SIG-M5 treated with dmso at 0.1 percent for 504 hours (cell line): ENCODE measurements at regions not wholly inside any gene's neighbourhood (a gene's known extent, or its start where the extent isn't known, plus 50 kb on each side); places are given as distances from the start of the nearest gene placed in this dataset.

ENCODE experiments used
- DNase-seq: peaks from one replicate; lab custom pipeline; 2025; ENCODE audit not compliant: unreplicated experiment; lab: John Stamatoyannopoulos, UW

- DNase-seq, result no peak
Measured at GRCh38 chr14:101130861-101131260, 227.3 kb upstream of the RTL1 start.

- DNase-seq, result no peak
Measured at GRCh38 chr14:101131451-101131916, 228.0 kb upstream of the RTL1 start.

GRCh38 chr14:101132051-101132571 lies 228.6 kb upstream of the RTL1 start:
- no peak for DNase-seq

- no peak for DNase-seq
Measured at GRCh38 chr14:101132588-101132987, 229.1 kb upstream of the RTL1 start.

- no peak for DNase-seq
Measured at GRCh38 chr14:101133068-101133467, 229.5 kb upstream of the RTL1 start.

- no peak for DNase-seq
Measured at GRCh38 chr14:101134161-101134631, 230.7 kb upstream of the RTL1 start.

- no peak for DNase-seq
Measured at GRCh38 chr14:101134851-101135433, 231.4 kb upstream of the RTL1 start.

GRCh38 chr14:101135796-101136742 lies 232.5 kb upstream of the RTL1 start:
- no peak for DNase-seq

GRCh38 chr14:101137234-101137633 lies 233.7 kb upstream of the RTL1 start:
- no peak for DNase-seq

GRCh38 chr14:101147848-101148247 lies 244.3 kb upstream of the RTL1 start:
- DNase-seq, result no peak

- DNase-seq, result no peak
Measured at GRCh38 chr14:101150039-101150610, 246.6 kb upstream of the RTL1 start.

GRCh38 chr14:101151226-101151926 lies 247.9 kb upstream of the RTL1 start:
- DNase-seq, result no peak

GRCh38 chr14:101151927-101152305 lies 248.4 kb upstream of the RTL1 start:
- no peak for DNase-seq

GRCh38 chr14:101152855-101153254 lies 249.3 kb upstream of the RTL1 start:
- DNase-seq, result no peak

- no peak for DNase-seq
Measured at GRCh38 chr14:101153691-101154090, 250.2 kb upstream of the RTL1 start.

GRCh38 chr14:101155575-101155974 lies 252.1 kb upstream of the RTL1 start:
- DNase-seq, result no peak

- DNase-seq, result no peak
Measured at GRCh38 chr14:101167428-101167827, 263.9 kb upstream of the RTL1 start.

GRCh38 chr14:101169267-101169666 lies 265.7 kb upstream of the RTL1 start:
- no peak for DNase-seq

- DNase-seq, result no peak
Measured at GRCh38 chr14:101171650-101172049, 268.1 kb upstream of the RTL1 start.

GRCh38 chr14:101173698-101174521 lies 270.4 kb upstream of the RTL1 start:
- DNase-seq, result no peak
